Stimulated activated CD4-positive, alpha-beta T cell treated with anti-CD3 and anti-CD28 coated beads, Interleukin-2, amount 100 ng/mL, for 24 hours (primary cell): ENCODE measurements at regions not wholly inside any gene's neighbourhood (a gene's known extent, or its start where the extent isn't known, plus 50 kb on each side); places are given as distances from the start of the nearest gene placed in this dataset.

ENCODE experiments used
- DNase-seq, 2 donors: peaks; one replicate each; pipeline ENCODE4 v3.0.0-alpha.2; 2020

GRCh38 chr22:23405366-23405851, 174.7 kb downstream of the IGLL1 start:
- no peak for DNase-seq

- no peak for DNase-seq
Observed at GRCh38 chr22:23404689-23405365, 175.3 kb downstream of the IGLL1 start.

GRCh38 chr22:23403720-23404688, 176.1 kb downstream of the IGLL1 start:
- no peak for DNase-seq

DNA sequence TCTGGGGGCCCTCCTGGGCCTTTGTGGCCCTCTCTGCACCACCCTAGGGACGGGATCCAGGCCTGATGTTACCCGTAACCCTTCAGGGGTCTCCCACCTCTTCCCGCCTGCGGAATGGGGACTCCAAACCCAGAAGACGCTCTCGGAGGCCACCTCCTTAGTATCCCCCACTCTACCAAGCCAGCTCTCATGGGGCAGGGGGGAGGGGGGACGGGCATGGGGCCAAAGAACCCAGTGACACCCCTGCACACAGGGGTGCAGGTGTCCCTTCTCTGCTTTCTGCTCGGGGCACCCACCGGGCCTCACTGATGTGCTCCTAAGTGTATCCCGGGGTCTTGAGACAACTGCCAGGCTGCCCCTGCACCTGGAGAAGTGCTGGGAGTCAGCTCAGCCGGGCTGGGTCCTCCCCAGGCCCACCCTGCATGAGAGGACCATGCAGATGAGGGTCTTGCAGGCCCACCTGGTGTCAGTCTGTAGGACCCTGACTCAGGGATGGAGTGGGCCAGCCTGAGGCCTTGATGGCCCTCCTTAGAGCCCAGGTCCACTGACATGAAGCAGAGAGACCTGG, 176.9 kb downstream of the IGLL1 start:
- DNase-seq, result no peak

- peak; percentile 41 to 69 for DNase-seq
Observed at GRCh38 chr22:23402275-23403151, 177.6 kb downstream of the IGLL1 start.

GRCh38 chr22:23401910-23402274, 178.2 kb downstream of the IGLL1 start:
- no peak for DNase-seq

- no peak for DNase-seq
Observed at GRCh38 chr22:23401111-23401909, 178.8 kb downstream of the IGLL1 start.

DNA sequence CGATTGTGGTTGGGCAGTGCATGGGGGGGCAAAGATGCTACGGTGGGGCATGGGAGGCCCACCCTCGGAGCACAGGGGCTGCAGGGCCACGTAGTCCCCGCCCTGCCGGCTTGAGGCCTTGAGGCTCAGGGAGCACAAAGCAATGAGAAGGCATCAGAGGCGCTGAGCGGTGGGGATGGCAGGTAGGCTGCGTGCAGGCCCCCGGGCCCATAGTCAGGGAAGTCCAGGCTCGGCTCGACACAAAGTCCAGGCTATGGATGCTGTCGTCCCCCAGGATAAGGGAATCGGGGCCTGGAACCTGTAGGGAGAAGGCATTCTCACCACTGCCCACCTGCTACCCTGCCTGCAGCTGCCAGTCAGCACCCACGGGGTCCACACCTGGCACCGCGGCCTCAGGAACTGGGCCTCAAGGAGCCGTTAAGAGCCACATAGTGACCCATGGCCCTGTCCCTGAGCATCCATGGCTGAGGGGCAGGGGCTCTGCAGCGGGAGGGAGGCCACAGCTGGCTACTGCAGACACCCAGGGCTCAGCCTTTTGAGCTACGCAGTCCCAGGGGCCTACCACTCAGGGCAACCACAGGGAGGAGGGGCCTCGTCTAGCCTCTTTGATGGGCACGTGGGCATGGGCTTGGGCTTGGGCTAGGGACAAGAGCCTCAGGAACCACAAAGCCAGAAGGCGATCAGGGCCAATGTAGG, 179.7 kb downstream of the IGLL1 start:
- DNase-seq, result no peak

DNA sequence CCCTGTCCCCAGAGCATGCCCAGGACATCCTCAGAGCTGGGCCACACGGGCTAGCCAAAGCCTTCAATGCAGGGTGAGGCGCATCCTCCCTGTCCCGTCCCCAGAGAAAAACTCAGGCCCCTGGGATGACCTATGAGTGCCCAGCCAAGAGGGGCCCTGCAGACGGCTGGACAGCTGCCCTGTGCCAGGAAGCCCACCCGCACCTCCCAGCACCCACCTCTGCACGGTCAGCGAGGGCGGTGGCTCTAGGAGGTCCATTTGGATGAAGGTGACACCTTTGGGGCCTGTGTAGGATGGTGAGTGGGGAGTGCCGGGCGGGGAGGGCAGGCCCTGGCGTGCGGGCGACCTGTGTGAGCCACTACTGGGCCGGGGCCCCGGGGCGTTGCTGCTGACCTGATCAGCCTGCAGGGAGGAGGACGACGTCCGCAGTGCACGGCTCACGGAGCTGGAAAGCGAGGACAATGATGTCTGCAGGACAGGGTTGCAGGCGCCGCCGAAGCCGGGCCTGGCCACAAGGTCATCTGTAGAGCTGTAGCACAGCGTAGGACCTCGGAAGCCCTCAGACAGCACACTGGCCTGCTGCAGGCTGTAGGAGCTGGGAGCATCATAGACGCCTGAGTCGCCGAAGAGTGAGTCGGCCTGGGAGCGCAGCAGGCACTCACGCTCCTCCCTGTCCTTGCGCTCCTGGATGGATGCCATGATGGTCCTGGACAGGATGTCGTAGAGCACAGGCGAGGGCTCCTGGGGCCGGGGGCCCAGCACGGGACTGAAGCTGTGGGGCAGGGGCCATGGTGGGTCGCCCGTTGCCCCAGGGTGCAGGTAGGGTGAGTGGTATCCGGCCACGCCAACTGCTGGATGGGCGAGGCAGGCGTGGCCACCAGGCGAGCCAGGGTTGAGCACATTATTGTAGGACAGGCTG, 180.5 kb downstream of the IGLL1 start:
- DNase-seq, result no peak

DNA sequence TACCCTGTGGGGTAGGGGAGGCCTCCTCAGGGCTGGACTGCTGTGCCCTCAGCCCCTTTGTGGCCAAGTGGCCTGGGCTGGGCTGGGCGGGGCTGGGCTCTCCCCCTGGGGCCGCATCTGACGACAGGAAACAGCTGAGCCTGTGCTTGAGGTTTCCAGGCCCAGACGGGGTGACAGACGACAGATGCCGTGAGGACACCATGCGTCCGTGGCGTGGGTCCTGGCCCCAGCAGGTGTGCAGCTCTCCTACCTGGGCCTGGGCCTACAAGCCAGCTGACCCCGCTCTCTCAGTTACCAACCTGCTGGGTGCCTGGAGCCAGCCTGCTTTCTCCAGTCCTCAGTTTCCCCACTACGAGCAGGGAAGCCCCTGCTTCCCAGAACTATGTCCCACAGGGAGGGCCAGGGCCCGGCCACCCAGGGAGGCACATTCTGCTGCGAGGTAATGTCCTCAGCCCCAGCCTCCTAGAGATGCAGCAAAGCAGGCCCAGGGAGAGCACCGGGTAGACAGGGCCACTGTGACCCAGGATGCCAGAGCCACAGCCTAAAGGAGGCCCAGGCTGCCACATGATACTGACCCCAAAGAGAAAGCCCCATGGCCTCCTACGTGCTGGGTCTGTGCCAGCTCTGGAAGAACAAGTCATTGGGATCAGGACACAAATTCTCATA, 181.3 kb downstream of the IGLL1 start:
- no peak for DNase-seq

GRCh38 chr22:23397613-23398567, 182.2 kb downstream of the IGLL1 start:
- no peak for DNase-seq

DNA sequence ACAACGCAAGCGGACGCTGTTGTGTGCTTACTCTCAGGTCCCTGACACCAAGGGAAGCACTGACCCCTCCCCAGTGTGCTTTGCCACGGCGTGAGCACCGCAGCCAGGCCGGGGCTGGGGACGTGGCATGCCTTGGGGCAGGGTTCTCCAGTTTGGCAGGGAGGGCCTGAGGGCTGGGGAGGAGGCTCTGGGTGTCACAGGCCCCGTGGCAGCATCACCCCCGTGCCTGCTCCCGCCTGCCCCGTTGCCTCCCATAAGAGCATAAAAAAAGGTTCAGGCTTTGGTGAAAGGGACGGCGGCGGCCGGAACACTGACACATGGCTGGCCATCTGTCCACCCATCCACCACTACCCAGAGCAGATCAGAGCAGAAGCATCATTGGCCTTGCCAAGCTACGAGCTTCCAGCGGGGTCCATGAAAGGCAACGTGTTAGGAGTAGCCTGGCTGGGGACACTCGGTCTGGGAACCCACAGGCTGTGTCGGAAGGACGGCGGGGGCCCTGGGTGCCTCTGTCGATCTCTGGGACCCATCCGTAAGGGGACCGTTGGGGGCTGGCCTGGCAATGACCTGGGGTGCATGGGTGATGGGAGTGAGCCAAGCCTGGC, 183.0 kb downstream of the IGLL1 start:
- no peak for DNase-seq

- no peak for DNase-seq
Observed at GRCh38 chr22:23396362-23397007, 183.6 kb downstream of the IGLL1 start.

DNA sequence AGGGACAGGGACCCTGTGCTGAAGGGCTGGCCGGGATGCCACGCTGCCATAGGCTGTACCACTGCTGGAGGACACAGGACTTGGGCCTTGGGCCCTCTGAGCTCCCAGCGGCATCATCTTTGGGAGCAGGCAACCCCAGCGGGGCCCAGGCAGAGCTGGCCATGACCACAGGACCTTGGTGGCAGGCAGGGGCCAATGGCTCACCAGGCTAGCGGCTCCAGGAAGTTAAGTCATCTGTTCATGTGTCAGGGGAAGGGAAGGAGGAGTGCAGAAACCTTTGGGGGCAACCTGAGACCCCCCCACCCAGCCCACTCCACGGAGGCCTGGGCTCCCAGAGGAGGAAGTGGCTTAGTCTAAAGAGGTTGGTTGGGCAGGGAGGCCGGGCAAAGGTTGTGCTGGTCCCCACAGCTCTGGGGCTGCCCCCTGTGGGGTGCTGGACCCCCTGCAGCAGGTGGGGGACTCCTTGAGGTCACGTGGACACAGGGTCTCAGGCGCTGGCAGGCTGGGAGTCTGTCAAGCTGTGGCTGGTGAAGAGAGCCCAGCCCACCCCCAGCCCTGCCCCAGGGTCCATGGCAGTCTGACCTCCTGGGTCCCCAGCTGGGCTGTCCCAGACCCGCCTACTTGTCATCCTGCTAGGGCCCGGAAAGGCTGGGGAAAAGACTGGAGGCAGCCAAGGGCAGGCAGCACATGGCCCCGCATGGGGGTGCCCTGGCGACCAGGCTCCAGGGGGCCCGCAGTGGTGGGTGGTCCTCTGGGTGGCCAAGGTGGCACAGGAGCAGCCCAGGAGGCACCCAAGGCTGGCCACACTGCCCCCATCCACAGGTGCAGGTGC, 184.3 kb downstream of the IGLL1 start:
- no peak for DNase-seq

GRCh38 chr22:23394525-23395326, 185.4 kb downstream of the IGLL1 start:
- no peak for DNase-seq
